ENCODE measurements at regions not wholly inside any gene's neighbourhood (a gene's known extent, or its start where the extent isn't known, plus 50 kb on each side); places are given as distances from the start of the nearest gene placed in this dataset.

DNA sequence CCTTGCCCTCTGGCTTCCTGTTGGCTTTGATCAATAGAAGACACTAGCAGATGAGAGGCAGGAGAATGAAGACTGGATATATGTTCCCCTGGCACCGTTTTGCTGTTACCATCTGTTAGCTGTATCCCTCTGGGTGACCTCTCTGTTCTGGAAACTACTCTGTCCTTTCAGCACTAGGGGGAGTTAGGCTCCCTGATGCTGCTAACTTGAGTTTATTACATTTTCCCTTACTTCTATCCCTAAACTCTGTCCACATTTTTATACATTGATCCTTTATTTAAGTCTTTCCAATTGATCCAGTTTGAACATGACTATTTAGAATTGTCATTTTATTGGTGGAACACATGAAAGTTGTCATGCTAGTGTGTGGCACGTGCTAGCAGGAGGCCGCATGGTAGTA is 1014.3 kb upstream of the CDH2 start:
- TF ChIP-seq POLR2A (IDR thresholded peaks at IDR 0.05; ENCODE audit: low read length): no peak
- no peak for TF ChIP-seq GATA1 (IDR thresholded peaks at IDR 0.05; ENCODE audit: low read depth, low read length)

All from erythroblast (primary cell).